Stomach smooth muscle (tissue), 2 donors: ENCODE measurements at regions not wholly inside any gene's neighbourhood (a gene's known extent, or its start where the extent isn't known, plus 50 kb on each side); places are given as distances from the start of the nearest gene placed in this dataset.
"Not testable (repeated sequence)": the region's sequence is repeated elsewhere in the genome, so short reads cannot be mapped to it uniquely, and the experiment has no call there.

ENCODE experiments used
- H3K27ac ChIP-seq: one replicate; pipeline ENCODE4 v1.7.0; 2013; ENCODE audit warnings: mild to moderate bottlenecking, low read length, inconsistent platforms
- H3K27me3 ChIP-seq, 2 donors: one replicate each; pipeline ENCODE4 v1.7.0; 2013; ENCODE audit warnings: low read length in 2 of 2; ENCODE audit not compliant: insufficient read depth in 2 of 2, control insufficient read depth in 1 of 2
- H3K36me3 ChIP-seq, 2 donors: one replicate each; pipeline ENCODE4 v1.7.0; 2013; ENCODE audit warnings: low read length in 2 of 2; ENCODE audit not compliant: control insufficient read depth in 2 of 2, insufficient read depth in 2 of 2
- H3K4me1 ChIP-seq: one replicate; pipeline ENCODE4 v1.7.0; 2013; ENCODE audit warnings: low read length; ENCODE audit not compliant: control insufficient read depth, insufficient read depth
- H3K4me3 ChIP-seq, 2 donors: one replicate each; pipeline ENCODE4 v1.7.0; 2013; ENCODE audit warnings: low read length in 2 of 2
- H3K9ac ChIP-seq, 2 donors: one replicate each; pipeline ENCODE4 v1.7.0; 2013; ENCODE audit warnings: low read length in 2 of 2, mild to moderate bottlenecking in 1 of 2
- H3K9me3 ChIP-seq, 2 donors: one replicate each; pipeline ENCODE4 v1.7.0; 2013; ENCODE audit warnings: low read length in 2 of 2; ENCODE audit not compliant: control insufficient read depth in 2 of 2
- donor health status: healthy.
- donor health status: Pancreatic carcinoma.

GRCh38 chr3:72516361-72516760 is 331.9 kb downstream of the SHQ1 start:
- Histone ChIP-seq H3K4me1 (no peaks in the 10 kb centered on the region), H3K9ac (no peak overlapping the region), H3K27me3 (no peaks in the 10 kb centered on the region), H3K36me3 (no peaks in the 10 kb centered on the region), H3K9me3 (no peaks in the 10 kb centered on the region), H3K27ac (no peak overlapping the region), H3K4me3 (no peak overlapping the region)

- H3K4me3 ChIP-seq, result no peak overlapping the region
- no peaks in the 10 kb centered on the region for H3K9me3 ChIP-seq
- no peaks in the 10 kb centered on the region for H3K27me3 ChIP-seq
- H3K4me1 ChIP-seq, result no peaks in the 10 kb centered on the region
- H3K9ac ChIP-seq, result no peak overlapping the region
- H3K27ac ChIP-seq, result no peak overlapping the region
- no peaks in the 10 kb centered on the region for H3K36me3 ChIP-seq
These were observed 332.3 kb downstream of the SHQ1 start for GRCh38 chr3:72515941-72516340.

GRCh38 chr3:72515281-72515680 is 333.0 kb downstream of the SHQ1 start:
- no peaks in the 10 kb centered on the region for H3K9me3 ChIP-seq
- no peaks in the 10 kb centered on the region for H3K27me3 ChIP-seq

GRCh38 chr3:72510247-72510646 is 338.0 kb downstream of the SHQ1 start:
- Histone ChIP-seq H3K9me3 (no peaks in the 10 kb centered on the region), H3K9ac (no peak overlapping the region), H3K27ac (no peak overlapping the region)

More at GRCh38 chr3:72515281-72515680, 333.0 kb downstream of the SHQ1 start:
- H3K27ac ChIP-seq, result no peak overlapping the region
- no peak overlapping the region for H3K9ac ChIP-seq
- no peaks in the 10 kb centered on the region for H3K4me1 ChIP-seq
- H3K36me3 ChIP-seq, result no peaks in the 10 kb centered on the region
- H3K4me3 ChIP-seq, result no peak overlapping the region

GRCh38 chr3:72505539-72506405 is 342.5 kb downstream of the SHQ1 start:
- Histone ChIP-seq H3K4me3 (no peak overlapping the region), H3K9ac (no peak overlapping the region), H3K9me3 (peaks cover 0 to 4% of the 10 kb centered on the region in 2 donors), H3K4me1 (no peaks in the 10 kb centered on the region), H3K27me3 (peaks cover 0 to 3% of the 10 kb centered on the region in 2 donors), H3K27ac (no peak overlapping the region), H3K36me3 (no peaks in the 10 kb centered on the region)

More at GRCh38 chr3:72510247-72510646, 338.0 kb downstream of the SHQ1 start:
- H3K27me3 ChIP-seq, result peaks cover 0 to 3% of the 10 kb centered on the region in 2 donors
- H3K4me3 ChIP-seq, result no peak overlapping the region
- no peaks in the 10 kb centered on the region for H3K4me1 ChIP-seq
- H3K36me3 ChIP-seq, result no peaks in the 10 kb centered on the region

GRCh38 chr3:72497501-72497900 is 350.7 kb downstream of the SHQ1 start:
- not testable (repeated sequence) for H3K9me3 ChIP-seq, H3K4me1 ChIP-seq, H3K4me3 ChIP-seq, H3K27me3 ChIP-seq, H3K9ac ChIP-seq, H3K36me3 ChIP-seq, H3K27ac ChIP-seq

- Histone ChIP-seq H3K4me3 (no peak overlapping the region), H3K9ac (no peak overlapping the region), H3K27ac (no peak overlapping the region), H3K36me3 (no peaks in the 10 kb centered on the region), H3K9me3 (peaks cover 0 to 4% of the 10 kb centered on the region in 2 donors), H3K27me3 (no peaks in the 10 kb centered on the region), H3K4me1 (no peaks in the 10 kb centered on the region)
These were observed 352.1 kb downstream of the SHQ1 start for GRCh38 chr3:72496051-72496670.

- peaks cover 0 to 4% of the 10 kb centered on the region in 2 donors for H3K9me3 ChIP-seq
These were observed 353.6 kb downstream of the SHQ1 start for GRCh38 chr3:72494626-72495025.

GRCh38 chr3:72494130-72494529 is 354.1 kb downstream of the SHQ1 start:
- H3K4me3 ChIP-seq, result no peak overlapping the region
- H3K9me3 ChIP-seq, result peaks cover 0 to 4% of the 10 kb centered on the region in 2 donors
- H3K36me3 ChIP-seq, result no peaks in the 10 kb centered on the region
- H3K27ac ChIP-seq, result no peak overlapping the region
- no peaks in the 10 kb centered on the region for H3K4me1 ChIP-seq
- no peak overlapping the region for H3K9ac ChIP-seq
- H3K27me3 ChIP-seq, result no peaks in the 10 kb centered on the region

More at GRCh38 chr3:72494626-72495025, 353.6 kb downstream of the SHQ1 start:
- H3K27ac ChIP-seq, result no peak overlapping the region
- H3K36me3 ChIP-seq, result no peaks in the 10 kb centered on the region
- no peaks in the 10 kb centered on the region for H3K4me1 ChIP-seq
- no peaks in the 10 kb centered on the region for H3K27me3 ChIP-seq
- no peak overlapping the region for H3K4me3 ChIP-seq
- no peak overlapping the region for H3K9ac ChIP-seq

GRCh38 chr3:72492240-72492639 is 356.0 kb downstream of the SHQ1 start:
- Histone ChIP-seq H3K27me3 (no peaks in the 10 kb centered on the region), H3K36me3 (no peaks in the 10 kb centered on the region), H3K27ac (no peak overlapping the region), H3K4me1 (peaks cover 7% of the 10 kb centered on the region), H3K9ac (no peak overlapping the region), H3K4me3 (no peak overlapping the region), H3K9me3 (peaks cover 0 to 4% of the 10 kb centered on the region in 2 donors)
